GM12875 (cell line): ENCODE measurements at regions not wholly inside any gene's neighbourhood (a gene's known extent, or its start where the extent isn't known, plus 50 kb on each side); places are given as distances from the start of the nearest gene placed in this dataset.
"Not testable (repeated sequence)": the region's sequence is repeated elsewhere in the genome, so short reads cannot be mapped to it uniquely, and the experiment has no call there.

Experiments used
- H3K4me3 ChIP-seq: one replicate; pipeline ENCODE4 v1.5.1; 2011; ENCODE audit warnings: low read depth, low read length, control low read depth
- CTCF ChIP-seq: IDR thresholded peaks from 2 replicates; pipeline ENCODE4 v1.5.1; 2011; ENCODE audit warnings: low read depth, mild to moderate bottlenecking, control low read depth, inconsistent platforms, low read length, moderate library complexity, borderline replicate concordance; ENCODE audit not compliant: insufficient read depth

GRCh38 chr22:33166206-33166605, 108.0 kb upstream of the SYN3 start:
- TF ChIP-seq CTCF = no peak
- no peak overlapping the region for H3K4me3 ChIP-seq

GRCh38 chr22:33163815-33164214, 105.6 kb upstream of the SYN3 start:
- H3K4me3 ChIP-seq = no peak overlapping the region
- no peak for TF ChIP-seq CTCF

- no peak overlapping the region for H3K4me3 ChIP-seq
- no peak for TF ChIP-seq CTCF
Measured at GRCh38 chr22:33162196-33162595, 104.0 kb upstream of the SYN3 start.

GRCh38 chr22:33160525-33160924, 102.3 kb upstream of the SYN3 start:
- no peak for TF ChIP-seq CTCF
- no peak overlapping the region for H3K4me3 ChIP-seq

- not testable (repeated sequence) for H3K4me3 ChIP-seq
Measured at GRCh38 chr22:33154967-33155366, 96.8 kb upstream of the SYN3 start.

- H3K4me3 ChIP-seq = no peak overlapping the region
- TF ChIP-seq CTCF = no peak
Measured at GRCh38 chr22:33149611-33150010, 91.4 kb upstream of the SYN3 start.

GRCh38 chr22:33144721-33145120, 86.5 kb upstream of the SYN3 start:
- no peak for TF ChIP-seq CTCF

More at GRCh38 chr22:33144721-33145120, 86.5 kb upstream of the SYN3 start:
- H3K4me3 ChIP-seq = no peak overlapping the region
